Activated T-helper 2 cell treated with anti-CD3 and anti-CD28 coated beads, Interferon-gamma antibody, Interleukin-2, Interleukin-4, amounts not matched to agents 10 μg/mL and 5 μg/mL and 100 μg/mL, durations not matched to agents 14 hours and 24 hours and 36 hours (primary cell): ENCODE measurements at regions not wholly inside any gene's neighbourhood (a gene's known extent, or its start where the extent isn't known, plus 50 kb on each side); places are given as distances from the start of the nearest gene placed in this dataset.
"Not testable (repeated sequence)": the region's sequence is repeated elsewhere in the genome, so short reads cannot be mapped to it uniquely, and the experiment has no call there.

Source experiments
- DNase-seq: peaks from one replicate; pipeline ENCODE4 v3.0.0; 2021; ENCODE audit warnings: low spot score
- H3K27ac Mint-ChIP-seq: one replicate; pipeline ENCODE4 v1.8.0; 2021; ENCODE audit warnings: mixed read lengths
- H3K27me3 Mint-ChIP-seq: one replicate; pipeline ENCODE4 v1.8.0; 2021; ENCODE audit warnings: low read depth, mixed read lengths
- H3K36me3 Mint-ChIP-seq: one replicate; pipeline ENCODE4 v1.8.0; 2021; ENCODE audit warnings: low read depth, mixed read lengths
- H3K4me1 Mint-ChIP-seq: one replicate; pipeline ENCODE4 v1.8.0; 2021; ENCODE audit warnings: low read depth, mixed read lengths
- H3K4me3 Mint-ChIP-seq: one replicate; pipeline ENCODE4 v1.8.0; 2021; ENCODE audit warnings: low read depth, mild to moderate bottlenecking, moderate library complexity, mixed read lengths
- H3K9me3 Mint-ChIP-seq: one replicate; pipeline ENCODE4 v1.8.0; 2021; ENCODE audit warnings: mixed read lengths
- intact Hi-C: fragments of 100-400 bp; cut with micrococcal nuclease; formaldehyde crosslinking; loops from one replicate; pipeline ENCODE4 v1.15.1; 2023

- H3K27ac Mint-ChIP-seq: no peak overlapping the region
- H3K9me3 Mint-ChIP-seq: no peaks in the 10 kb centered on the region
- H3K27me3 Mint-ChIP-seq: no peaks in the 10 kb centered on the region
- intact Hi-C loops: no loop called here
- DNase-seq: no peak
- H3K4me1 Mint-ChIP-seq: no peaks in the 10 kb centered on the region
- no peak overlapping the region for H3K4me3 Mint-ChIP-seq
- no peaks in the 10 kb centered on the region for H3K36me3 Mint-ChIP-seq
Measured at GRCh38 chr3:182028081-182028480, 316.4 kb downstream of the SOX2 start.

DNA sequence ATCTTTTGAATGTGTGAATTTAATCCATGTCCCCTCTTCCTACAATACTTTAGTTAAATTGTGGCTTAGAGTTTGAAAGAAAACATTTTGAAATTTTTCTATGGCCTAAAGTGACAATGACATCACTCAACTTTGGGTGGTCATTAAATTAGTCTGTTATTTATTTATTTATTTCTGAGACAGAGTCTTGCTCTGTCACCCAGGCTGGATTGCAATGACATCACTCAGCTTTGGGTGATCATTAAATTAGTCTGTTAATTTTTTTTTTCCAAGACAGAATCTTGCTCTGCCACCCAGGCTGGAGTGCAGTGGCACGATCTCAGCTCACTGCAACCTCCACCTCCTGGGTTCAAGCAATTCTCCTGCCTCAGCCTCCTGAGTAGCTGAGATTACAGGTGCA, 322.5 kb downstream of the SOX2 start:
- H3K36me3 Mint-ChIP-seq, H3K9me3 Mint-ChIP-seq, intact Hi-C loops, H3K27me3 Mint-ChIP-seq, H3K4me3 Mint-ChIP-seq, H3K4me1 Mint-ChIP-seq, DNase-seq, H3K27ac Mint-ChIP-seq: not testable (repeated sequence)

GRCh38 chr3:182035324-182035723, 323.6 kb downstream of the SOX2 start:
- Mint-ChIP-seq H3K27ac (no peak overlapping the region), H3K4me3 (no peak overlapping the region), H3K36me3 (no peaks in the 10 kb centered on the region), H3K9me3 (no peaks in the 10 kb centered on the region), H3K4me1 (no peaks in the 10 kb centered on the region), H3K27me3 (no peaks in the 10 kb centered on the region)
- DNase-seq: no peak
- intact Hi-C loops: no loop called here

DNA sequence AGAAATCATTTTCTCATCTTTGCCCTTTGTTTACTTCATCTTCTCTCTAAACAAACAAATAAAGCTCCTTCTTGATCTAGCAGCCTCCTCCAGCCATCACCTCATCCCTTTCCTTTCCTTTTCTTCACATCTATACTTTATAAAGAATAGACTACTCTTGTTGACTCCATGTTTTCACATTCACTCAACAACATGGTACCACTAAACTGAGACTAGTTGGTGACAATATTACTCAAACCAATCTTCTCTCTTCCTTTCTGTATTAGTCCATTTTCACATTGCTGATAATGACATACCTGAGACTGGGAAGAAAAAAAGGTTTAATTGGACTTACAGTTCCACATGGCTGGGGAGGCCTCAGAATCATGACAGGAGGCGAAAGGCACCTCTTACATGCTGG, 324.7 kb downstream of the SOX2 start:
- Mint-ChIP-seq H3K36me3 (no peaks in the 10 kb centered on the region), H3K9me3 (no peaks in the 10 kb centered on the region), H3K27ac (no peak overlapping the region), H3K4me1 (no peaks in the 10 kb centered on the region), H3K4me3 (no peak overlapping the region), H3K27me3 (no peaks in the 10 kb centered on the region)
- no peak for DNase-seq
- intact Hi-C loops: no loop called here

DNA sequence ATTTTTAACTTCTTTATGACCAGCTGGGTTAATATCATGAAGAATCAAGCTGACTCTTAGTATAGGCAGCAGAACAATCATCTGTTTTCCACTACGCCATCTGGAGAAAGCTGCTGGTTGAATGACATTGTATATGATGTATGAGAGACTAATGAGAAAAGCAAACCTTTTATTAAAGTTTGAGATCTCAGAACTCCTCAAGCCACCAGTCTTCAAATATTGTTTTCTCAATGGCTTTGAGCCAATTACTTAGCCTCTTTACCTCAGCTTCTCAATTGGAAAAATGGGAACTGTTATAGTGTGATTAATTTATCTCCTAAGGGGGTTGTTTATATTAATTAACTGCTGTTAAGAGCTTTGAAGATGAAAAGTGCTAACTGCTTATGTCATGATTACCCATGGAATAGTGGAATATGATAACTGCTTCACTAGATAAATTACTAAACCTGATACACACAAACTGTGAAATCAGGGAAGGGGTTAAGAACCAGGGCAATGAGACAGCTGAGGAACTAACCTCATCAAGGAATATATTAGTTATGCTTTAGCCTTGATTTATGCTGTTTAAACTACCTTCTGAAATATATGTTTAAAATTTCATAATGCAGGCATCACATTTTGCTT, 330.1 kb downstream of the SOX2 start:
- intact Hi-C loops: no loop called here
- no peak overlapping the region for H3K4me3 Mint-ChIP-seq
- H3K9me3 Mint-ChIP-seq: no peaks in the 10 kb centered on the region
- no peak overlapping the region for H3K27ac Mint-ChIP-seq
- H3K36me3 Mint-ChIP-seq: no peaks in the 10 kb centered on the region
- no peaks in the 10 kb centered on the region for H3K4me1 Mint-ChIP-seq
- no peak for DNase-seq
- H3K27me3 Mint-ChIP-seq: no peaks in the 10 kb centered on the region

- intact Hi-C loops: no loop called here
- H3K4me1 Mint-ChIP-seq: no peaks in the 10 kb centered on the region
- H3K9me3 Mint-ChIP-seq: no peaks in the 10 kb centered on the region
Measured at GRCh38 chr3:182045736-182046135, 334.0 kb downstream of the SOX2 start.

GRCh38 chr3:182046166-182046764, 334.5 kb downstream of the SOX2 start:
- H3K9me3 Mint-ChIP-seq: no peaks in the 10 kb centered on the region
- DNase-seq: no peak
- no peaks in the 10 kb centered on the region for H3K36me3 Mint-ChIP-seq

More at GRCh38 chr3:182045736-182046135, 334.0 kb downstream of the SOX2 start:
- Mint-ChIP-seq H3K27me3 (no peaks in the 10 kb centered on the region), H3K36me3 (no peaks in the 10 kb centered on the region), H3K4me3 (no peak overlapping the region), H3K27ac (no peak overlapping the region)
- DNase-seq: no peak

DNA sequence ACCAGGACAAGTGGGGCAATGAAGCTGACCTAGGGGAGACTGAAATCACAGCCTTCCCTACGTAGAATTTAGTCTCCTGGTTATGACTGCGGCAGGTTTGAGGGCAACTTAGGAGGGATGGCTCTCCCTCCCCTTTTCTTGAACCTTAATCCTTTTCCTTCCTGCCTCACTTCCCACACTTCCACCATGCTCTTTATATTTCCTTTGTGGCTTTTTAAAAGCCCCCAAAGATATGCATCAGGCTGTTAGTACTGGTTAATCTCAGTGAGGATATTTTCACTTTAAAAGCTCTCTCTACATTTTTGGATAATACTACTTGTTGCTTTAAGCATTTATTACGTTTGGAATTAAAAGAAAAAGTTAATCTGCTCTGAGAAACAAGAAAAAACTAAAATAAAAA, 339.2 kb downstream of the SOX2 start:
- H3K9me3 Mint-ChIP-seq: no peaks in the 10 kb centered on the region
- H3K27ac Mint-ChIP-seq: no peak overlapping the region
- DNase-seq: no peak
- no peaks in the 10 kb centered on the region for H3K4me1 Mint-ChIP-seq
- intact Hi-C loops: no loop called here
- H3K36me3 Mint-ChIP-seq: no peaks in the 10 kb centered on the region
- H3K27me3 Mint-ChIP-seq: no peaks in the 10 kb centered on the region
- H3K4me3 Mint-ChIP-seq: no peak overlapping the region

More at GRCh38 chr3:182046166-182046764, 334.5 kb downstream of the SOX2 start:
- Mint-ChIP-seq H3K4me1 (no peaks in the 10 kb centered on the region), H3K27me3 (no peaks in the 10 kb centered on the region), H3K4me3 (no peak overlapping the region), H3K27ac (no peak overlapping the region)
- intact Hi-C loops: no loop called here

- no peak for DNase-seq
- Mint-ChIP-seq H3K4me3 (no peak overlapping the region), H3K27me3 (no peaks in the 10 kb centered on the region), H3K36me3 (no peaks in the 10 kb centered on the region), H3K9me3 (no peaks in the 10 kb centered on the region), H3K27ac (no peak overlapping the region), H3K4me1 (no peaks in the 10 kb centered on the region)
- intact Hi-C loops: no loop called here
Measured at GRCh38 chr3:182052332-182052731, 340.6 kb downstream of the SOX2 start.

DNA sequence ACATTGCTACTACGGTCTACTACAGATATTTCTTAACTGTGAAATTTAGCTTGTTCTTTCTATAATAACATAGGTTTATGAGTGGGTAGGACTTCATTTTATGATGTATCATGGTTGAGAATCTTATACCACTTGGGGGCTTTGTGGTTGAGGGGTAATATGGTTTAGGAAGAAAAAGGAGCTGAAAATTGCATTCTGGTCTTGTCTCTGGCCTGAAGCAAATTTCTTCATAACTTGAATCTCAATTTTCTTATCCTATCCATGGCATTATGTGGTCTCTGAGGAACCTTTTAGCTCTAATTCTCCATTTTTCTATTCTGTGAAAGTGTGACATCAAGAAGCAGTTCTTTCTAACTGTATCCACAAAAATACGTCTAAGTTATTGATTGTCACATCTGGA, 341.0 kb downstream of the SOX2 start:
- no peak for DNase-seq
- no peak overlapping the region for H3K27ac Mint-ChIP-seq
- intact Hi-C loops: no loop called here
- H3K4me1 Mint-ChIP-seq: no peaks in the 10 kb centered on the region
- no peaks in the 10 kb centered on the region for H3K27me3 Mint-ChIP-seq
- no peaks in the 10 kb centered on the region for H3K9me3 Mint-ChIP-seq
- H3K4me3 Mint-ChIP-seq: no peak overlapping the region
- no peaks in the 10 kb centered on the region for H3K36me3 Mint-ChIP-seq

GRCh38 chr3:182058488-182058887, 346.8 kb downstream of the SOX2 start:
- no peak overlapping the region for H3K27ac Mint-ChIP-seq
- no peak for DNase-seq
- H3K27me3 Mint-ChIP-seq: no peaks in the 10 kb centered on the region
- no peaks in the 10 kb centered on the region for H3K9me3 Mint-ChIP-seq
- no peaks in the 10 kb centered on the region for H3K36me3 Mint-ChIP-seq
- H3K4me1 Mint-ChIP-seq: no peaks in the 10 kb centered on the region
- intact Hi-C loops: no loop called here
- no peak overlapping the region for H3K4me3 Mint-ChIP-seq

- Mint-ChIP-seq H3K27me3 (no peaks in the 10 kb centered on the region), H3K4me1 (no peaks in the 10 kb centered on the region), H3K27ac (no peak overlapping the region), H3K9me3 (no peaks in the 10 kb centered on the region), H3K36me3 (no peaks in the 10 kb centered on the region), H3K4me3 (no peak overlapping the region)
- intact Hi-C loops: no loop called here
- no peak for DNase-seq
Measured at GRCh38 chr3:182063742-182064141, 352.0 kb downstream of the SOX2 start.

DNA sequence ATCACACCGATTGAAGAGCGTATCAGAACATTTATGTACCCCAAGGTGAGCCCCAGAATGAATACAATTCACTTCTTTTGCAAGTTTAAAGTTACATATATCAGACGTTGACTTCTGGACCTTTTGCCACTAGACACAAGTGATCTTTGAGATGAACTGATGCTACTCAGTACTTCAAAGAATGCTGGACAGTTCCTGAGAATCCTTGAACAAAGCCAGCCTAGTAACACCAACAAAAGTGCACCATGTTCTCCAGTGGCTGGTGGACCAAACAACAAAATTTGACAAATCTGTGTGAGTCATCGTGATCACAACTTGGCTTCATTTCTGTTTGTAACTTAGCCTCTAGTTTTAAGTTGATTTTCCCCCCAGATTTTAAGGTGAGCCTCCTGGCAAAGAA, 355.7 kb downstream of the SOX2 start:
- intact Hi-C loops: no loop called here
- Mint-ChIP-seq H3K9me3 (no peaks in the 10 kb centered on the region), H3K27ac (no peak overlapping the region), H3K4me3 (no peak overlapping the region), H3K4me1 (no peaks in the 10 kb centered on the region), H3K27me3 (no peaks in the 10 kb centered on the region), H3K36me3 (no peaks in the 10 kb centered on the region)
- no peak for DNase-seq

- H3K4me3 Mint-ChIP-seq: no peak overlapping the region
- intact Hi-C loops: no loop called here
- no peak overlapping the region for H3K27ac Mint-ChIP-seq
Measured at GRCh38 chr3:182078316-182078715, 366.6 kb downstream of the SOX2 start.

More at GRCh38 chr3:182078316-182078715, 366.6 kb downstream of the SOX2 start:
- H3K4me1 Mint-ChIP-seq: no peaks in the 10 kb centered on the region
- DNase-seq: no peak
- no peaks in the 10 kb centered on the region for H3K27me3 Mint-ChIP-seq
- H3K9me3 Mint-ChIP-seq: no peaks in the 10 kb centered on the region
- H3K36me3 Mint-ChIP-seq: no peaks in the 10 kb centered on the region
